HepG2 (cell line): ENCODE measurements at regions not wholly inside any gene's neighbourhood (a gene's known extent, or its start where the extent isn't known, plus 50 kb on each side); places are given as distances from the start of the nearest gene placed in this dataset.

Experiments
- ATAC-seq: fragments of 200-7000 bp; cut with Tn5 transposase; 3 replicates; pipeline ENCODE4 v1.9.1; 2020; ENCODE audit warnings: mild to moderate bottlenecking, moderate library complexity
- BruUV-seq: library from RNA; stranded (reverse); fragments of 400-500 nt; replicated peaks from 2 replicates; lab custom pipeline; 2021; lab: Mats Ljungman, UMichigan
- CTCF ChIA-PET: fragments of 300-600 bp; formaldehyde crosslinking; extraction: SDS; loops from one replicate; lab custom pipeline; 2021; ENCODE audit warnings: low total read pairs, inconsistent platforms, low intra/inter-chr PET ratio; lab: Yijun Ruan, JAX
- POLR2A ChIA-PET: fragments of 350-600 bp; sonication (Branson Sonifier 250); formaldehyde crosslinking; loops from one replicate; lab custom pipeline; 2020; ENCODE audit warnings: antibody characterized with exemption, inconsistent platforms; lab: Yijun Ruan, JAX
- DNase-seq: peaks from one replicate; pipeline ENCODE4 v3.0.0-alpha.2; 2015; ENCODE audit warnings: low spot score
- FAIRE-seq: peaks from 3 replicates; lab custom pipeline; 2011; peaks lifted over from hg19 to GRCh38; lab: Jason Lieb, UNC
- H2AFZ ChIP-seq: one replicate; pipeline ENCODE4 v1.6.1; 2011; ENCODE audit warnings: low read length, inconsistent platforms
- H3K27ac ChIP-seq: fragments of 300-600 bp; 3 replicates; pipeline ENCODE4 v1.8.0; 2011; ENCODE audit warnings: mixed run types, mild to moderate bottlenecking, mixed read lengths, low read length, inconsistent platforms; ENCODE audit not compliant: insufficient read depth; ENCODE audit errors: extremely low read length
- H3K27me3 ChIP-seq, 2 experiments: fragments of 200-600 bp in 1 of 2; 2 replicates in 1 of 2; 3 replicates in 1 of 2; pipeline versions ENCODE4 v1.6.0 to v1.8.0; 2011; ENCODE audit warnings: low read length in 2 of 2, mild to moderate bottlenecking in 2 of 2, moderate library complexity in 2 of 2, inconsistent platforms in 1 of 2; ENCODE audit not compliant: insufficient read depth in 2 of 2, control insufficient read depth in 1 of 2
- H3K36me3 ChIP-seq, 2 experiments: fragments of 200-600 bp in 1 of 2; replicated peaks in 1 of 2; 2 replicates in 1 of 2; 3 replicates in 1 of 2; pipeline versions ENCODE4 v1.5.1 to v1.8.0; 2011; ENCODE audit warnings: low read length in 2 of 2, inconsistent platforms in 1 of 2; ENCODE audit not compliant: insufficient read depth in 2 of 2, control insufficient read depth in 1 of 2
- H3K4me1 ChIP-seq: 2 replicates; pipeline ENCODE4 v1.5.1; 2012; ENCODE audit warnings: low read length, inconsistent platforms; ENCODE audit not compliant: insufficient read depth
- H3K4me2 ChIP-seq: 2 replicates; pipeline ENCODE4 v1.6.0; 2011; ENCODE audit warnings: low read depth, low read length, inconsistent platforms
- H3K4me3 ChIP-seq, 3 experiments: fragments of 200-600 bp in 1 of 3; sonication (generic), shearing (Covaris generic) in 1 of 3; replicated peaks in 1 of 3; 2 replicates each; pipeline ENCODE4 v1.5.1; 2011 to 2016; ENCODE audit warnings: low read length in 3 of 3, inconsistent platforms in 2 of 3, low read depth in 2 of 3, mild to moderate bottlenecking in 2 of 3, control low read depth in 1 of 3, mixed read lengths in 1 of 3; ENCODE audit not compliant: insufficient read depth in 1 of 3
- H3K79me2 ChIP-seq: one replicate; pipeline ENCODE4 v1.6.1; 2011; ENCODE audit warnings: low read length, inconsistent platforms; ENCODE audit not compliant: insufficient read depth
- H3K9ac ChIP-seq: 2 replicates; pipeline ENCODE4 v1.6.0; 2011; ENCODE audit warnings: mild to moderate bottlenecking, low read depth, low read length, inconsistent platforms; ENCODE audit not compliant: insufficient read depth
- H3K9me3 ChIP-seq: 2 replicates; pipeline ENCODE4 v1.5.1; 2012; ENCODE audit warnings: mild to moderate bottlenecking, low read length
- H4K20me1 ChIP-seq: 2 replicates; pipeline ENCODE4 v1.6.0; 2011; ENCODE audit warnings: inconsistent platforms, mild to moderate bottlenecking, low read length, moderate library complexity; ENCODE audit not compliant: insufficient read depth
- BCL6 ChIP-seq: IDR thresholded peaks from 2 replicates; pipeline ENCODE4 v1.6.1; 2016; ENCODE audit warnings: missing genetic modification reagents, missing compliant biosample characterization
- RFX1 ChIP-seq: fragments of 450-650 bp; IDR thresholded peaks from 2 replicates; pipeline ENCODE4 v1.6.1; 2017
- ZNF12 ChIP-seq: sonication (generic); formaldehyde crosslinking; IDR thresholded peaks from 2 replicates; pipeline ENCODE4 v1.5.0; 2020; ENCODE audit warnings: missing genetic modification reagents
- ZNF281 ChIP-seq: sonication (generic); formaldehyde crosslinking; IDR thresholded peaks from 2 replicates; pipeline ENCODE4 v1.4.0; 2020; ENCODE audit warnings: missing genetic modification reagents, borderline replicate concordance
- ZNF737 ChIP-seq: sonication (generic); formaldehyde crosslinking; IDR thresholded peaks from 2 replicates; pipeline ENCODE4 v1.5.0; 2020; ENCODE audit warnings: missing genetic modification reagents, mild to moderate bottlenecking, borderline replicate concordance
- ZNF784 ChIP-seq: sonication (generic); formaldehyde crosslinking; IDR thresholded peaks from 2 replicates; pipeline ENCODE4 v1.5.1; 2020; ENCODE audit warnings: missing genetic modification reagents, mild to moderate bottlenecking, borderline replicate concordance
- ZSCAN21 ChIP-seq: sonication (generic); formaldehyde crosslinking; IDR thresholded peaks from 2 replicates; pipeline ENCODE4 v1.8.0; 2022; ENCODE audit warnings: mild to moderate bottlenecking, missing genetic modification reagents, moderate library complexity, borderline replicate concordance
- WGBS: methylation state at CpG from one replicate; pipeline ENCODE4 v1.1.6; 2017; ENCODE audit warnings: low lambda C conversion rate; 5-methylcytosine and 5-hydroxymethylcytosine counted together
- in situ Hi-C: cut with HindIII; loops from 2 replicates; pipeline ENCODE4 v1.10.0; 2017; ENCODE audit warnings: low pct_unique_long_range_greater_than_20kb; ENCODE audit not compliant: extremely low pct_ligation_motif_present
- intact Hi-C: fragments of 100-400 bp; cut with micrococcal nuclease; formaldehyde crosslinking; loops from one replicate; pipeline ENCODE4 v1.10.0; 2022; ENCODE audit not compliant: unreplicated experiment
- TF ChIP-seq, protein P1 (sequence below), 2 experiments: sonication (generic) in 1 of 2; formaldehyde crosslinking in 1 of 2; IDR thresholded peaks; 2 replicates each; pipeline versions ENCODE4 v1.6.1 to v1.9.0; 2014 to 2022; ENCODE audit warnings: antibody characterized with exemption in 1 of 2, borderline replicate concordance in 1 of 2, inconsistent platforms in 1 of 2, low read depth in 1 of 2, missing genetic modification reagents in 1 of 2

GRCh38 chr18:34972765-34973414, 68.3 kb upstream of the MAPRE2 start:
- WGBS: 98% methylated on average over 2 of the region's 2 CpGs
- POLR2A ChIA-PET: no interaction called here
- BruUV-seq: no TSS peak

GRCh38 chr18:34976123-34976522, 65.1 kb upstream of the MAPRE2 start:
- Histone ChIP-seq H3K27me3 (no peaks in the 10 kb centered on the region; a peak in 1 of 5 replicates), H4K20me1 (no peaks in the 10 kb centered on the region), H3K27ac (no peak overlapping the region), H3K9ac (peak overlapping the region; percentile 82), H3K4me1 (peaks cover 30% of the 10 kb centered on the region), H3K4me2 (peak overlapping the region; percentile 83), H2AFZ (no peak overlapping the region), H3K4me3 (peak overlapping the region; percentile 71 to 98 (median 97)), H3K36me3 (no peaks in the 10 kb centered on the region), H3K9me3 (no peaks in the 10 kb centered on the region), H3K79me2 (peaks cover 13% of the 10 kb centered on the region)
- BruUV-seq: TSS peak; percentile 64
- TF ChIP-seq, protein P1, sequence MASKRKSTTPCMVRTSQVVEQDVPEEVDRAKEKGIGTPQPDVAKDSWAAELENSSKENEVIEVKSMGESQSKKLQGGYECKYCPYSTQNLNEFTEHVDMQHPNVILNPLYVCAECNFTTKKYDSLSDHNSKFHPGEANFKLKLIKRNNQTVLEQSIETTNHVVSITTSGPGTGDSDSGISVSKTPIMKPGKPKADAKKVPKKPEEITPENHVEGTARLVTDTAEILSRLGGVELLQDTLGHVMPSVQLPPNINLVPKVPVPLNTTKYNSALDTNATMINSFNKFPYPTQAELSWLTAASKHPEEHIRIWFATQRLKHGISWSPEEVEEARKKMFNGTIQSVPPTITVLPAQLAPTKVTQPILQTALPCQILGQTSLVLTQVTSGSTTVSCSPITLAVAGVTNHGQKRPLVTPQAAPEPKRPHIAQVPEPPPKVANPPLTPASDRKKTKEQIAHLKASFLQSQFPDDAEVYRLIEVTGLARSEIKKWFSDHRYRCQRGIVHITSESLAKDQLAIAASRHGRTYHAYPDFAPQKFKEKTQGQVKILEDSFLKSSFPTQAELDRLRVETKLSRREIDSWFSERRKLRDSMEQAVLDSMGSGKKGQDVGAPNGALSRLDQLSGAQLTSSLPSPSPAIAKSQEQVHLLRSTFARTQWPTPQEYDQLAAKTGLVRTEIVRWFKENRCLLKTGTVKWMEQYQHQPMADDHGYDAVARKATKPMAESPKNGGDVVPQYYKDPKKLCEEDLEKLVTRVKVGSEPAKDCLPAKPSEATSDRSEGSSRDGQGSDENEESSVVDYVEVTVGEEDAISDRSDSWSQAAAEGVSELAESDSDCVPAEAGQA (IDR thresholded peaks at IDR 0.05; ENCODE audit: low read depth): no peak
- TF ChIP-seq, protein P1 (CRISPR knock-in tag; IDR thresholded peaks at IDR 0.05; ENCODE audit: borderline replicate concordance): no peak
- TF ChIP-seq ZSCAN21 (no peak), ZNF784 (0 out of 2 replicates have a peak, but pooled peaks have one; percentile 3), ZNF281 (no peak)
- intact Hi-C loops (loop anchor here (5.0 kb wide), 3 partner anchors 51 to 109 kb away; partner anchors contain the start of gene MAPRE2), in situ Hi-C loops (loop anchor here (5.0 kb wide), 2 partner anchors 64 to 109 kb away; no protein-coding TSS in a partner anchor)
- DNase-seq (no peak), ATAC-seq (no peak), FAIRE-seq (no peak)
- 38% methylated on average over 9 of the region's 10 CpGs for WGBS
- POLR2A ChIA-PET: interaction anchor here (5.3 kb wide), 1 partner anchor 47 kb away, joined by 42 read pairs; no protein-coding TSS in a partner anchor
- CTCF ChIA-PET: no interaction called here

More at GRCh38 chr18:34972765-34973414, 68.3 kb upstream of the MAPRE2 start:
- no peak overlapping the region for H2AFZ ChIP-seq
- in situ Hi-C loops: no loop called here
- no peaks in the 10 kb centered on the region for H3K9me3 ChIP-seq
- no peaks in the 10 kb centered on the region for H3K79me2 ChIP-seq
- H4K20me1 ChIP-seq: no peaks in the 10 kb centered on the region
- CTCF ChIA-PET: no interaction called here
- ATAC-seq (no peak), DNase-seq (no peak)
- H3K9ac ChIP-seq: no peak overlapping the region
- no peaks in the 10 kb centered on the region; a peak in 1 of 5 replicates for H3K27me3 ChIP-seq
- intact Hi-C loops: no loop called here
- no peak overlapping the region for H3K27ac ChIP-seq
- H3K4me3 ChIP-seq: no peak overlapping the region
- H3K4me2 ChIP-seq: no peak overlapping the region
- TF ChIP-seq ZNF737 (CRISPR knock-in tag) (no peak), ZNF12 (CRISPR knock-in tag) (peak; percentile 96), BCL6 (peak; percentile 84), RFX1 (no peak)
- TF ChIP-seq, all 625 proteins: peak for 2
- Histone ChIP-seq H3K36me3 (no peaks in the 10 kb centered on the region), H3K4me1 (peaks cover 12% of the 10 kb centered on the region)
- FAIRE-seq: no peak
